Retinal pigment epithelial cell (primary cell): ENCODE measurements at regions not wholly inside any gene's neighbourhood (a gene's known extent, or its start where the extent isn't known, plus 50 kb on each side); places are given as distances from the start of the nearest gene placed in this dataset.

Experiments
- DNase-seq: peaks from one replicate; pipeline ENCODE4 v3.0.0-alpha.2; 2010; ENCODE audit warnings: low read depth
- H3K4me3 ChIP-seq: 2 replicates; pipeline ENCODE4 v1.5.1; 2011; ENCODE audit warnings: mild to moderate bottlenecking, low read length, control low read depth, moderate library complexity
- CTCF ChIP-seq: conservative IDR thresholded peaks from 2 replicates; pipeline ENCODE4 v1.5.1; 2011; ENCODE audit warnings: low read depth, low read length, control low read depth, inconsistent platforms

DNA sequence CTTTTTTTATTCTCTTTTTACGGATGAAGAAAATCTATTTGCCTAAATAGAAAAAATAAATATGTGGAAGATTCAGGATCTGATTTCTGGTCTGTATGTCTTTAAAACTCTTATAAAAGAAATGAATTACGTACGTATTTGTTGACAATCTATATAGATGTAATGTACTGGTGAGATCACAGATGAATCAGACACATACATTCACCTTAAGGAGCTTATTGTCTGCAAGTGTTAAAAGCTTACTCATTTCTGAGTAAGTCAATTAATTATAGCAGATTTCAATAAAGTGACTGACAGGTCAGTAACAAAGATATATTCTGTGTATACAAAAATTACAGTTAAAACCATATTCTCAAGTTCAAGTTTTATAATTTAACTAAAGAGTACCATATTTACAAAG lies 66.6 kb upstream of the NAF1 start:
- TF ChIP-seq CTCF = no peak
- no peak overlapping the region for H3K4me3 ChIP-seq
- no peak for DNase-seq

GRCh38 chr4:163228648-163229047 lies 62.0 kb upstream of the NAF1 start:
- TF ChIP-seq CTCF = no peak
- no peak for DNase-seq
- H3K4me3 ChIP-seq = no peak overlapping the region

DNA sequence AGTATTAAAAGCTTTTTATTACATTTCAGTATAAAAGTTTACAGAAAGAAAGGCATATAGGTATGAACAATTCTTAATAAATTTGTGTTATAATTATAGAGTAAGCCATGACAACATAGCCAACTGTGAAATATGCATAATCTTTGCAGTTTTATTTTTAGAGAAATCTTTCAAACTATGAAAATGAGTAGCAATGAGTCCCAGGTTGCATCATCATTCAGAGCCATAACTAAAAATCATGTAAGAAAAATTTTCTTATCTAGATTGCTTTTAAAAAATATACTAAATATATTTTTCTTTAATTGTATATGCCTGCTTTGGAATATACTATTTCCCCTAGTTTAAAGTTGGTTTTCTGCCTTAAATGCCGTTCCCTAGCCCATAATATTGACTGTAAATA lies 54.8 kb upstream of the NAF1 start:
- TF ChIP-seq CTCF = no peak
- H3K4me3 ChIP-seq = no peak overlapping the region
- no peak for DNase-seq

DNA sequence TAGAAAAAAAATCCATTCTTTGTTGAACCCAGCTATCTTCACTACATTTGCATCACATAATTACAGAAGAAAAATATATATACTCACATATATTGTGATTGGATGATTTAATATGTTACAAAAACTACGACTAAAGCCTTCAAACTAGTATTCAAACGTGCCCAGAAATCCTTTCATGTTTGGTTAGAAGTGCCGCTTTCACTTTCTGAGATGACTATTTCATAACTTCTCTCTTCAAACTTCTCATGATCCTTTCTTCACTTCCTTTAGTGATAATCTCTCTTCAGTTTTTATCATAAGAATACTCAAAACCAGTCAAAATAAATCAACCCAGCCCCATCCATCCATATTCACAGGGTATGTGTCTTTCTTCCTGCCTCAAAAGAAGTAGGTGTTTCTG lies 50.8 kb upstream of the NAF1 start:
- DNase-seq = no peak
- H3K4me3 ChIP-seq = no peak overlapping the region
- TF ChIP-seq CTCF = no peak
